AG04450 (cell line): ENCODE measurements at regions not wholly inside any gene's neighbourhood (a gene's known extent, or its start where the extent isn't known, plus 50 kb on each side); places are given as distances from the start of the nearest gene placed in this dataset.

Experiments used
- CTCF ChIA-PET: fragments of 300-600, 350-600 bp; formaldehyde crosslinking; extraction: SDS; loops from one replicate; lab custom pipeline; 2022; ENCODE audit warnings: antibody characterized with exemption, inconsistent platforms; lab: Charles Lee
- POLR2A ChIA-PET: fragments of 350-600 bp; formaldehyde crosslinking; extraction: SDS; loops from one replicate; lab custom pipeline; 2021; ENCODE audit warnings: antibody characterized with exemption, inconsistent platforms; lab: Yijun Ruan, JAX
- DNase-seq: peaks from one replicate; pipeline ENCODE4 v3.0.0-alpha.2; 2011; ENCODE audit warnings: low read depth, low spot score
- H3K27ac ChIP-seq: one replicate; pipeline ENCODE4 v1.5.1; 2012; ENCODE audit warnings: low read depth, low read length, control low read depth
- H3K27me3 ChIP-seq: one replicate; pipeline ENCODE4 v1.6.0; 2012; ENCODE audit warnings: low read length; ENCODE audit not compliant: control insufficient read depth, insufficient read depth
- H3K4me3 ChIP-seq: 2 replicates; pipeline ENCODE4 v1.5.1; 2011; ENCODE audit warnings: mild to moderate bottlenecking, low read depth, low read length, control low read depth
- H3K9me3 ChIP-seq: 2 replicates; pipeline ENCODE4 v1.5.1; 2012; ENCODE audit warnings: low read length; ENCODE audit not compliant: control insufficient read depth, insufficient read depth
- CTCF ChIP-seq: IDR thresholded peaks from 2 replicates; pipeline ENCODE4 v1.5.1; 2011; ENCODE audit warnings: low read depth, low read length, control low read depth, inconsistent platforms

GRCh38 chr2:142827170-142827569, 50.3 kb upstream of the KYNU start:
- Histone ChIP-seq H3K4me3 (no peak overlapping the region), H3K27me3 (no peaks in the 10 kb centered on the region), H3K9me3 (0 out of 2 replicates have a peak, but pooled peaks cover 3% of the 10 kb centered on the region), H3K27ac (no peak overlapping the region)
- no peak for DNase-seq
- TF ChIP-seq CTCF: no peak
- POLR2A ChIA-PET: no interaction called here
- CTCF ChIA-PET: no interaction called here

- Histone ChIP-seq H3K27ac (no peak overlapping the region), H3K4me3 (no peak overlapping the region), H3K9me3 (0 out of 2 replicates have a peak, but pooled peaks cover 3% of the 10 kb centered on the region), H3K27me3 (no peaks in the 10 kb centered on the region)
- TF ChIP-seq CTCF: no peak
- no peak for DNase-seq
- ChIA-PET CTCF (no interaction called here), POLR2A (no interaction called here)
These were observed 51.6 kb upstream of the KYNU start for GRCh38 chr2:142825861-142826260.

- Histone ChIP-seq H3K27me3 (no peaks in the 10 kb centered on the region), H3K4me3 (no peak overlapping the region), H3K9me3 (0 out of 2 replicates have a peak, but pooled peaks cover 3% of the 10 kb centered on the region), H3K27ac (no peak overlapping the region)
- no peak for DNase-seq
- no peak for TF ChIP-seq CTCF
- ChIA-PET CTCF (no interaction called here), POLR2A (no interaction called here)
These were observed 52.7 kb upstream of the KYNU start for GRCh38 chr2:142824756-142825155.

GRCh38 chr2:142822190-142822589, 55.3 kb upstream of the KYNU start:
- no peak for DNase-seq
- Histone ChIP-seq H3K4me3 (no peak overlapping the region), H3K27ac (no peak overlapping the region), H3K9me3 (0 out of 2 replicates have a peak, but pooled peaks cover 2% of the 10 kb centered on the region), H3K27me3 (no peaks in the 10 kb centered on the region)
- TF ChIP-seq CTCF: no peak
- CTCF ChIA-PET: no interaction called here
- POLR2A ChIA-PET: no interaction called here

- Histone ChIP-seq H3K4me3 (no peak overlapping the region), H3K9me3 (no peaks in the 10 kb centered on the region), H3K27ac (no peak overlapping the region), H3K27me3 (no peaks in the 10 kb centered on the region)
- ChIA-PET POLR2A (no interaction called here), CTCF (no interaction called here)
- no peak for DNase-seq
- no peak for TF ChIP-seq CTCF
These were observed 58.1 kb upstream of the KYNU start for GRCh38 chr2:142819411-142819810.
